IPS-18c (cell line): ENCODE measurements at regions not wholly inside any gene's neighbourhood (a gene's known extent, or its start where the extent isn't known, plus 50 kb on each side); places are given as distances from the start of the nearest gene placed in this dataset.

ENCODE experiments used
- H3K4me3 ChIP-seq: 2 replicates; pipeline ENCODE4 v1.7.0; 2013; ENCODE audit warnings: low read depth, mild to moderate bottlenecking, low read length, moderate library complexity; ENCODE audit not compliant: insufficient read depth
- H3K9me3 ChIP-seq: one replicate; pipeline ENCODE4 v1.6.1; 2013; ENCODE audit warnings: mild to moderate bottlenecking, low read length, moderate library complexity; ENCODE audit not compliant: control insufficient read depth, insufficient read depth

DNA sequence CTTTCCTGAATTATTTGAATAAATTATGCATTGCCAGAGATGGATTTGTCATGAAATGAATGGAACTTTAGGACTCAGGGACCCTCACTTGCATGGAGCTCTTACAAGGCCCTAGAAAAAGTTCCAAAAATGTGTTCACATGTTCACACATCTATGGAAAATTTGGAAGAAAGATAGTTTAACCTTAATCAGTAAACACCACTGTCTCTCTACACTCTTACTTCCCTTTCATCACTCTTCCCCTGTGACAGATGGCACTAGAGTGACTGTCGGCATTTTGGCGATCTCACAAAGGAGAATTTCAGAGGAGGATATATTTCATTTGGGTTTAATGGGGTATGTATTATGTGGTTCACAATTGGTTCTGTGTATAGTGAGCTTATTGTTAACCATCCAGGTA lies 600.8 kb downstream of the IGSF11 start:
- no peak overlapping the region for H3K4me3 ChIP-seq
- H3K9me3 ChIP-seq, result no peaks in the 10 kb centered on the region

DNA sequence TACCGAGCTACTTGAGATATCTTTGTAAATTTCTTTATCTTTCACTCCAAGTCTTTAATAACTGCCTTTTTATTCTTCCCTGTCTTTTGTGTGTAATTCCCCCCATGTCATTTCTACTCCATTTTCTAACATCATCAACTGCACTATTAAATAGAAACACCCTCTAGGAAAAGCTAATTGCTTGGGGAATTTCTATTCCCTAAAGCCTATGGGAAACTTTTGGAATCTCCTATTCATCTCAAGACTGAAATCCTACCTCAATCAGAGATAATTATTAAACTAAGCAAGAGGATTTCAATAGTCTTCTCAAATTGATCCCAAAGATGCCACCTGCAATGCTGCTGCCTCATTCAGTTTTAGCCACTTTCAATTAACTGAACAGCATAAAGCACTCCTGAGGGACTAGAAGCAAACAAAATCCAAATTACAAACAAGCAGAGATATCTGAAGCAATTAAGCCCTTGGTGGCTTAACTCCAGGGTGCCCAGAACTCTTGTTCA lies 598.7 kb downstream of the IGSF11 start:
- no peak overlapping the region for H3K4me3 ChIP-seq
- no peaks in the 10 kb centered on the region for H3K9me3 ChIP-seq

DNA sequence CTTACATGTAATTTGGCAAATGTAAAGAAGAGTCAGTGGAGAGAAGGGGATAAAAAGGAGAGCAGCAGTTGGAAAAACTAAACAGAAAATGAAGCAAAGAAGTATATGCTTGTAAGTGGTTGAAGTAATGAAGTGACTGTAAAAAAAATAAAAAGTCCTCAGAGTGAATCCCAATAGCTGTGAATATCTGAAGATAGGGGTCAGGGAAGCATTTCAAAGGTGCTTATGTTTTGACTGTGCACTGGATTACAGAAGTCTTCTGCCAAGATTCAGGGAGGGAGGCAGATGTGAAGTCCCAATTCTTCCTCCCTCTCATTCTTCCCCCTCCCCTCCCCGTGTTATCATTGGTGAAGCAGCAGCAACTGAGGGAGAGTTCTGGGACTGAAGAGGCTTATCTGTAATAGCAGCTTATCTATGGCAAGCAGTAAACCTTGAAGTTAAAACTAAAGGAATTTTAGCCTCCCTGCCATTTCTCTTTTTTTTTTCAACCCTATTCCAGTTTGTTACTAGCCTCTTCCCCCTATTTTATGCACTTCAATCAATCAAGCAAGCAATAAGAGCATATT lies 597.9 kb downstream of the IGSF11 start:
- H3K9me3 ChIP-seq, result no peaks in the 10 kb centered on the region
- no peak overlapping the region for H3K4me3 ChIP-seq

DNA sequence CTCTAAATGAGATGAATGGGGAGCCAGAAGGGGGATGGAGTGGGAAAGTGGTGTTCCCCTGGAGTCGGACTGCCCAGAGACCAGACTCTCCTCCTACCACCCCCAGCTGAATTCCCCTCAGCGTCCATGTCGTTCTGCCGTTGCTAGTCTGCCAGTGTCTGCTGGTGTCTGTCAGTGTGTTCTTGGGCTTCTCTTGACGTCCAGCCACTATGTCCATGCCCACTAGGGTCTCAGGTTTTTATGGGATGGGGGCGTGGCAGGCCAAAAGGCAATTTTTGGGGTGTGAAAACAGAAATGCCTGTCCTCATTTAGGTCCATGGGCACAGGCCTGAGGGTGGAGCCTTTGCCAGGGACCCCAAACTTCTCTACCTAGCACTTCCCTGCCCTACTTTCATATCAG lies 589.6 kb downstream of the IGSF11 start:
- Histone ChIP-seq H3K9me3 (no peaks in the 10 kb centered on the region), H3K4me3 (no peak overlapping the region)

DNA sequence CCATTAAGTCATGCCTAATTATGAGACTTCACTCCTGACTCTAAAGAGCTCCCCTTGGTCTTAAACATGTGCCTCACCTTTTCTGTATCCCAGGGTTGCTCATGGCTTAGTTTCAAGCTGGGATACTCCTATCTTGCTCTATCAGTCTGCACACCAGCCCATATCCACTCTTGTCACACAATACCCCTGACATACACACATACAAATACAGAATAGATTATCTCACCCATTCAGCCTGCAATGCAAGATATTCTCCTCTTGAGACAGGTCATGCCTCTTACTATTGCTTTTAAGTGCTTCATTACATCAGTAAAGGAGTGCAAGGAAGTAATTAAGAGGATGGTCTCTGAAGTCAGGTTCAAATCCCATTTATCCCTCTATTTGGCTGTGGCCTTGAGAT lies 587.3 kb downstream of the IGSF11 start:
- no peak overlapping the region for H3K4me3 ChIP-seq
- H3K9me3 ChIP-seq, result no peaks in the 10 kb centered on the region

DNA sequence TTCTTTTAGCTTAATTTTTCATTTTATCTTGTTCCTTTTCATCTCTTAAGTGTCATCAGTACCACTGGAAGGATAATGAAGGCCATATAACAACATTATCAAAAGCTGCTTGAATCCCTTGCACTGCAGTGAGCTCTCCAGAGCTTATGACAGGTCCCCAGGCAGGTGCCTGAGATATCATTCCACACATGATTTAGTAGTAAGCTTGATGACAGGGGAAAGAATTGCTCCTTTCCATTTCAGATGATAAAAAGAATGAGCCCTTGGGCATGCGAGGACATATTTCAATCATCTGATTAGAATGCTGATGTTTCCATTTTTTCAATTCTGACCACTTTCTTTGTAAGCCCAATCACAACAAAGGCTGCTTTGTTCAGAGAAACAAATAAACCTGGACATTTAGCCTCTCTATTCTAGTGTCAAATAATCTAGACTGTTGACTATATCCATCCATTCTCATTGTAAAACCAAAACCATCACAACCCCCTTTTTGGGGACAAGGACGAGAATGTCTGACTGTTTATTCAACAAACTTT lies 567.8 kb downstream of the IGSF11 start:
- no peak overlapping the region for H3K4me3 ChIP-seq

DNA sequence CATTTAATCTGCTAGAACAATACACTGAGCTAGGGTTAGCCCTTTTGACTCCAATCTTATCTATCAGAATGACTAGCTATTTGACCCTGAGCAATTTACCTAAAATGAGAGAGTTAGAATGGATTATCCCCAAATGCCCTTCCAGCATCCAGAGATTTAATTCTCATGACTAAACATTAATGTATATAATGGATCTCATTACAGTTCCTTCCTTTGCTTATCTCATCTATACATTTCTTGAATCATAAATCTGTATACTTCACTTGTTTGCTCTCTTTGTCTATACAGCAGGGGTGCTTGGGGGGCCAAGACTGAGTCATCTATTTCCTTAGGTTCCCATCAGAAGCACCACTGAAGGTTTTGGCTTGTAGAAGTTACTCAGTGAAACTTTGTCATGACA lies 565.8 kb downstream of the IGSF11 start:
- no peak overlapping the region for H3K4me3 ChIP-seq
- no peaks in the 10 kb centered on the region for H3K9me3 ChIP-seq

More for the DNA sequence above, 567.8 kb downstream of the IGSF11 start:
- no peaks in the 10 kb centered on the region for H3K9me3 ChIP-seq

DNA sequence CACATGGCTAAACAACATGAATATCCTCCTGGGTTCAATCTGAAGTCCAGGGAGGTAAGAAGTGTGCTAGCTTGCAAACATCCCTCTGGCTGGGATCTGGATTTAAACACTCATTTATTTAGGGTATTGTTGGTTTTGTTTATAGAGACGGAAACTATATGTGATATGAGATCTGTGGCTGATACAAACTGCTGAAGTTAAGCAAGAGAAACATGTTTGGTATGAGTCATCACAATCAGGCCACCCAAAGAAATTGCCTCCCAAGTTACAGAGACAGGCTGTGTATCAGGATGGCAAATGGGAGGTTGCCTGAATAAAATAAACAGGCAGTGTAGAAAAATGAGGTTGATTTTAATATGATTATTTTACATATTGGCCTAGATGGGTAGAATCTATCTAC lies 562.1 kb downstream of the IGSF11 start:
- H3K4me3 ChIP-seq, result no peak overlapping the region
- H3K9me3 ChIP-seq, result no peaks in the 10 kb centered on the region

DNA sequence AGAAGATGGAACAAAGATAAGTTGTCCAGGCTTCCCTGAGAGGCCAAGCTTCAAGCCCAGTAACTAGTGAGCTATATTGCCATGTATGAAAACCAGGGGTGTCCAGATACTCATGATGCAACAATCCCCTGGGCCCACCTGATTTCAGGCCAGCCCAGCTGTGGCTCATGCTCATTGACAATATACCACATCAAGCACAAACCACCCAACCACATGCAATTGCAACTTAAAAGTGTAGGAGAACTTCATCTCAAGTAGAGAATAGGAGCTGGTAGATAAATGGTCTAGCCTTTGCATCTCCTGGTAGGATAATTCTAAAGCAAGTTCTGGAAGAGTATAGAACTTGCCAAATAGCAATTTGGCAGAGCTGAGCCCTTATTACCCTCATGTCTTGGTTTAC lies 561.3 kb downstream of the IGSF11 start:
- Histone ChIP-seq H3K4me3 (no peak overlapping the region), H3K9me3 (no peaks in the 10 kb centered on the region)

DNA sequence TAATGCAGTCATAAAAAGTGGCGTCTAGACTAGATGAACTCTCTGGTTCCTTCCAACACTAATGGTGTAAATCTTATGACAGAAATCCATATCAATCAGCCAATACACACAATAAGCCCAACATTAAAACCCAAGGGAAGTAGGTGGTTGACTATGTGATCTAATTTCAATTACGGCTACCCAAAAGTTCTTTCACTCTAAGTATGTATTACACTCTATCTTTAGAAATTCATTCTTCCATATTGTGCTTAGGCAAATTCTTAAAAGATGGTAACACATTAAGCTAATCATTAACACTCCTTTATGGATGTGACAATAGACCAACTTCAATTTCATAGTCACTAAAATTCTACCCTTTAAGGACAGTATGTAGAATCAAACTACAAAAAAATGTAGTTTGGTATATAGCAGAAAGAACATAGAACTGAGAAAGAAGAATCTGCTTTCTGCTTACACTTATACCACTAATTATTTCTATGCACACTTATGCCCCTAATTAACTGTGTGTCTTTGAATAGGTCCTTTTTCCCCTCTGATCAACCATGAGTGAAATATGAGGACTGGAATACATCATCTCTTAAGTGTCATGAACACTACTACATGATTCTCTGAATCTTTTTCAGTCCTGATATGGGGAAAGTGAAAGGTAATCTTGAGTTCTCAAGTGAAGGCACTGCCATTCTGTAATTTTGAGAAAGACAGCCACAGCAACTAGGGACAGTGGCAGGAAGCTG lies 557.6 kb downstream of the IGSF11 start:
- H3K9me3 ChIP-seq, result no peaks in the 10 kb centered on the region
- H3K4me3 ChIP-seq, result no peak overlapping the region

DNA sequence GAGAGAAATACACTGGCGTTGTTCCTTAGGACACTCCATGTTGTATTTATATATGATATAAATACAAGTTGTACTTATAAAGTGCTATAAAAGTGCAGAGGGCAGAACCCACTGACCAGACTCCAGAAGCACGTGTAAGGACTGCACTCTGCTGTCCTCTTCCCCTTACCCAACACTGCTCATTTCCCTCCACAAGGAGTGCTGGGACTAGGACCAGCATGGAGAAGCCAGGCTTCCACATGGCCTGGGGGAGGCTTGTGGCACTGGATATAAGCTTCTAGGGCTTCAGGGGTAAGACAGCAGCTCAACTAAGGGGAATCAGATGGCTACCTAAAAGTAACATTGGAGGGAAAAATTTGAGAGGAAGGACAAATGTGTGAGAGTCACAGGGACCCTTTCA lies 556.9 kb downstream of the IGSF11 start:
- H3K9me3 ChIP-seq, result no peaks in the 10 kb centered on the region
- H3K4me3 ChIP-seq, result no peak overlapping the region

DNA sequence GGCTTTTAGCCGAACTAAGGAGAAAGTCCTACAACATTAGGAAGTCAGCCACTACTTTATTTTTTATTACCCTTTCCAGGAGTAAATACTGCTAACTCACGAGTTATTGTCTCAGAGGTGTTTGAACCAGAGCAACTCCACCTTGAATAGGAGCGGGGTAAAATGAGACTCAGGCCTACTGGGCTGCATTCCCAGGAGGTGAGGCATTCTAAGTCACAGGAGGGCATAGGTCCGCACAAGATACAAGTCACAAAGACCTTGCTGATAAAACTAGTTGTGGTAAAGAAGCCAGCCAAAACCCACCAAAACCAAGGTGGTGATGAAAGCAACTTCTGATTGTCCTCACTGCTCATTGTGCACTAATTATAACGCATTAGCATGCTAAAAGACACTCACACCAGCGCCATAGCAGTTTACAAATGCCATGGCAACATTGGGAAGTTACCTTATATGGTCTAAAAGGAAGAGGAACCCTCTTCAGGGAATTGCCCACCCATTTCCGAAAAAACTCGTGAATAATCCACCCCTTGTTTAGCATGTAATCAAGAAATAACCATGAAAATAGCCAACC lies 555.9 kb downstream of the IGSF11 start:
- no peak overlapping the region for H3K4me3 ChIP-seq
- no peaks in the 10 kb centered on the region for H3K9me3 ChIP-seq

DNA sequence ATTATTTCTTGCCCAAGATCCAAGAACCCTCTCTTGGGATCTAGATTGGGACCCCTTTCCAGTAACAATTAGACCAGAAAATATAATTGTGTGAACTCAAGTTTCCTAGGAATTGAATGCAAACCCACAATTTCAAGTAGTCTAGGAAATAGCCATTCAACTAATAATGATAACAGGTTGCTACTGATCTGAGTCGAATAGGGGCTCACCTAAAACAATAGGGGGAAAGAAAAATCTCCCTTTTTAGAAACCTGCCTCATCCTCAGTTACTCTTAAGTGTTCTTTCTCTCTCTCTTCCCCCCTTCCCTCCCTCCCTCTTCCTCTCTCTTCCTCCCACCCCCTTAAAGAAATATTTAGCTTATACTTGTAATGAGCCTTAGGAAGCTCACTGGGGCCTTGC lies 555.3 kb downstream of the IGSF11 start:
- H3K9me3 ChIP-seq, result no peaks in the 10 kb centered on the region
- H3K4me3 ChIP-seq, result no peak overlapping the region

DNA sequence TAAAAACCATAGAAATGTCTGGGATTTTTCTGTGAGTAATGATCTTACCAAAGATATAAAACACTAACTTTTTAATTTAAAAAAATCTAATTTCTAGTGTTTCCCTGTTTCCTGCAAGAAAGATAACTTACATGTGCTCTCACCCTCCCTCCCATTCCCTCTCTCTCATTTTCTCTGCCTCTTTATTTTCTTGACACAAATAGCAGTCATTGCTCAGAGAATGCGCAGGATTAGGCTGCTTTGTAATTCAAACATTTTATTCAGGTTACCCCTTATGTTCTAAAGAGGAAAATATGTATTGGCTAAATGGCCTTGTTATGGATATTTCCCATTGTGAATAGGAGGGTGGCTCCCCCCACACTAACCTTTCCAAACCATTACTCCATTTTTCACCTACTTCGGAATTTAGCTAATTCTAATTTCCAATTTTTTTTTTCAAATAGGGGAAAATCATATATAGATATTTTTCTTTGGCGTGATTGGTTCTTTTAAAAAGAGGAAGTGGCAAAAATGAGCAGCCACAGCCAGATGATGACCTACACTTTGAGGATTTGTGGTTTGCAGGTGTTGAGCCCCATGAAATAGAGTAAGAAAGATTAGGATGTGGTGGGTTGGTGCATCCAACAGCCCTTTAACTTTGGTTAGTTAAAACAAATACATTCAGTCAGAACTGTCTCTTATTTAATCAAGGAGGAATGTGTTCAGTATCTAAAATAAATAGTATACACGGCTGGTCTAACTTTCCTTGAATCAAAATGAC lies 554.4 kb downstream of the IGSF11 start:
- no peak overlapping the region for H3K4me3 ChIP-seq

DNA sequence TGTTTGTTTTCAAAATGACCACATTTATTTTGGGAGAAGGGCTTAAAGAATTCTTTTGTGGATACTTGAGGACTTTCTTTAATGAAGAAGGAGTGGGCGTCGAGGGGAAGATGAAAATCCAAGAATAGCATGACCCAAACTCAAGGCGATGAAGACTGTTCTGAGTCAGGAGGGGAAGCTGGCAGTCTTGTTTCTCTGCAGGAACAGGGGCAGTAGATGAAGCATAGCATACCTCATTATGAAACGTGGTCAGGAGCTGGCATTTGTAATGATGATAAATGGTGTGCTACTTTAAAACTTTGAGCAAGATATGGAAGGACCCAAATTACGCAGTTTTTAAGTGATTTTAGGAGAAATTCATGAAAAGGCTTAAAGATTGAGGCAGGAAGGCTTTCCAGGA lies 549.0 kb downstream of the IGSF11 start:
- Histone ChIP-seq H3K4me3 (no peak overlapping the region), H3K9me3 (no peaks in the 10 kb centered on the region)

More for the DNA sequence above, 554.4 kb downstream of the IGSF11 start:
- no peaks in the 10 kb centered on the region for H3K9me3 ChIP-seq

DNA sequence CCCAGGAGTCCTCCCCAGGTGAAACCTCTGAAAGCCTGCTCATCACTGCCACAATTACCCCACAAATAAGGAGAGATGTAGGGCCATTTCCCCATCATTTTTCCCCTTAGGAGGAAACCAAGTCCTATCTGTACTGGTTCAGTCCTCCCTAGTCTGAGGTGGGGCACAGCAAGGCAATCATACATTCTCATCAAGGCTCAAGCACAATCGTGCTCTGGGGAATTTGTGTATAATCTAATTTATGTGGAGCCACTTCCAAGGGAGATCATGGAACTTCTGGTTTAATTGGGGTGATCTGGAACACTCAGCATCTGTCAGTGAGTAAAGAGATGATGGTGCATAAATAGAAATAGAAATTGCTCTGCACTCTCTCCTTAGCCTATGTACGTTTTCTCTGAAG lies 546.9 kb downstream of the IGSF11 start:
- Histone ChIP-seq H3K9me3 (no peaks in the 10 kb centered on the region), H3K4me3 (no peak overlapping the region)

DNA sequence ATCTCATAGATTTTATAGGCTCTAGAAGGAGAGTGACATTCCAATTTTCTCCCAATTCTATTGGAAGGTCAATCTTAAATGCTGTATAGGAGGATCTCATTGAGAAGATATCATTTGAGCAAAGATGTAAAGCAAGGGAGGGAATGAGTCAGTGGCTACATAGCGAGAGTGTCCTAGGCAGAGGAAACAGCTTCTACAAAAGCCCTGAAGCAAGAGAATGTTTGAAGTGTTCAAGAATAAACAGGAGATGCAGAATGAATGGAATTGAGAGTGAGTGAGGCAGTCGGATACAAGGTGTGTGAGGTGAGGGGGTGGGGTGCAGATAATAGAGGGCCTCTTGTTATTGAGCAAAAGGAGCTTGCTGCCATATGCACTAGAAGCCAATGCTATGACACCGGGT lies 545.9 kb downstream of the IGSF11 start:
- Histone ChIP-seq H3K4me3 (no peak overlapping the region), H3K9me3 (no peaks in the 10 kb centered on the region)

DNA sequence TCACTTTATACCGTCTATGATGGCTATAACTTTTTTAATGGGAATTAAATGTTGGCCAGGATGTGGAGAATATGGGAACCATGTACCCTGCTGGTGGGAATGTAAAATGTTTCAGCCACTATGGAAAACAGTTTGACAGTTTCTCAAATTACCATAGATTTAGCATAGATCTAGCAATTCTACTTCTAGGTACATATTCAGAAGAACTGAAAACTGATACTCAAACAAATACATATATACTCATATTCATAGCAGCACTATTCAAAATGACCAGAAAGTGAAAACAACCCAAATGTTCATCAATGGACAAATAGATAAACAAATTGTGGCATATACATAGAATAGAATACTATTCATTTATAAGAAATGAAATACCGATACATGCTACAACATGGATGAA lies 539.4 kb downstream of the IGSF11 start:
- H3K4me3 ChIP-seq, result no peak overlapping the region
- H3K9me3 ChIP-seq, result no peaks in the 10 kb centered on the region
